ENCODE measurements at regions not wholly inside any gene's neighbourhood (a gene's known extent, or its start where the extent isn't known, plus 50 kb on each side); places are given as distances from the start of the nearest gene placed in this dataset.

DNA sequence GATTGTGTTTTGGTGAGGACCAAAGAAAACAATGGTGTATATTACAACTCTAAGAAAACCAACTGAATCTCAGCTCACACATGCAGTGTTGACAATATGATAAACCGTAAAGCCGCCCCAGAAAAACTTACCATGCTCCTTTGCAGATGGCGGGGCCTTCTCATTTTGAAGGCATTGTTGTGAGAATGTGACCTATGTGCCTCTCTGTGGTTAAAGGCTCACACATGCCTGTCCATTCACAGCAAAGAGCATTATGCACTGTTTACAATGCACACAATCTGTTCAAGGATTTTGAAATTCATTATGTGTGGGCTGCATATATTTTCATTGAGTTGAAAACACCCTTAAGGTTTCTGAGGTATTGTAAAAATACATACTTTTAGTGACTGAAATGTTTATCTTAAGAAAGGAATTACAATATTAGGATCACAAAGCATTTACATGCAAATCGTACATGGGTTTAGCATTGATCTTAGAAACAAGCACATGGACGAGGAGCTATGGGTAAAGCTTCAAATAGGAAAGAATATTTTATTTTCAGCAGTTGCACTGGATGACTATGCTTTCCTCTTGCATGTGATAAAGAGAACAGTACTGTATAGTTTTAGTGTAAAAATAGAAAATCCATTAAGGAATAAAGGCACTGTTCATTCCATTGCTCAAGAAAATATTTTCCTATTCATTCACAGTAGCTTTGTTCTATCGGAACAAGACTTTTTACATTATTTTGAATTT, 334.3 kb downstream of the ARL4A start:
- TF ChIP-seq, protein P1, sequence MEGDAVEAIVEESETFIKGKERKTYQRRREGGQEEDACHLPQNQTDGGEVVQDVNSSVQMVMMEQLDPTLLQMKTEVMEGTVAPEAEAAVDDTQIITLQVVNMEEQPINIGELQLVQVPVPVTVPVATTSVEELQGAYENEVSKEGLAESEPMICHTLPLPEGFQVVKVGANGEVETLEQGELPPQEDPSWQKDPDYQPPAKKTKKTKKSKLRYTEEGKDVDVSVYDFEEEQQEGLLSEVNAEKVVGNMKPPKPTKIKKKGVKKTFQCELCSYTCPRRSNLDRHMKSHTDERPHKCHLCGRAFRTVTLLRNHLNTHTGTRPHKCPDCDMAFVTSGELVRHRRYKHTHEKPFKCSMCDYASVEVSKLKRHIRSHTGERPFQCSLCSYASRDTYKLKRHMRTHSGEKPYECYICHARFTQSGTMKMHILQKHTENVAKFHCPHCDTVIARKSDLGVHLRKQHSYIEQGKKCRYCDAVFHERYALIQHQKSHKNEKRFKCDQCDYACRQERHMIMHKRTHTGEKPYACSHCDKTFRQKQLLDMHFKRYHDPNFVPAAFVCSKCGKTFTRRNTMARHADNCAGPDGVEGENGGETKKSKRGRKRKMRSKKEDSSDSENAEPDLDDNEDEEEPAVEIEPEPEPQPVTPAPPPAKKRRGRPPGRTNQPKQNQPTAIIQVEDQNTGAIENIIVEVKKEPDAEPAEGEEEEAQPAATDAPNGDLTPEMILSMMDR (IDR thresholded peaks at IDR 0.05): no peak
- TF ChIP-seq POLR2A (IDR thresholded peaks at IDR 0.05): no peak
